Right lobe of liver (tissue), 6 donors: ENCODE measurements at regions not wholly inside any gene's neighbourhood (a gene's known extent, or its start where the extent isn't known, plus 50 kb on each side); places are given as distances from the start of the nearest gene placed in this dataset.
A peak's percentile ranks its signal among the peaks of the same experiment; 100 is the strongest.

Experiments
- ATAC-seq, 4 donors: fragments of 200-7000 bp; cut with Tn5 transposase; one replicate each; pipeline ENCODE4 v1.9.1; 2020; ENCODE audit warnings: mild to moderate bottlenecking in 4 of 4, moderate library complexity in 4 of 4
- DNase-seq, 3 donors: peaks; one replicate each; pipeline ENCODE4 v3.0.0-alpha.2; 2020
- H3K27ac ChIP-seq, 3 donors: fragments of 200-600 bp; one replicate each; pipeline ENCODE4 v1.8.0; 2022
- H3K27me3 ChIP-seq, 2 donors: fragments of 200-600 bp; one replicate each; pipeline ENCODE4 v1.8.0; 2022
- H3K36me3 ChIP-seq, 4 donors: fragments of 200-600 bp; sonication (generic) in 1 of 4; one replicate each; pipeline versions ENCODE4 v1.5.1 to v1.8.0; 2017 to 2022; ENCODE audit warnings: control low read depth in 1 of 4
- H3K4me1 ChIP-seq, 4 donors: fragments of 200-600 bp; sonication (generic) in 1 of 4; one replicate each; pipeline versions ENCODE4 v1.5.1 to v1.8.0; 2017 to 2022; ENCODE audit warnings: control low read depth in 1 of 4
- H3K4me3 ChIP-seq, 3 donors: fragments of 200-600 bp; one replicate each; pipeline ENCODE4 v1.8.0; 2022
- H3K9me3 ChIP-seq, 4 donors: fragments of 200-600 bp; sonication (generic) in 1 of 4; one replicate each; pipeline versions ENCODE4 v1.5.1 to v1.8.0; 2017 to 2022; ENCODE audit warnings: control low read depth in 1 of 4
- POLR2A ChIP-seq: fragments of 450-650 bp; IDR thresholded peaks from one replicate; pipeline ENCODE4 v1.6.1; 2017; ENCODE audit warnings: antibody characterized with exemption, mild to moderate bottlenecking
- WGBS: methylation state at CpG from one replicate; pipeline ENCODE4 v1.1.6; 2018; ENCODE audit warnings: low coverage, low lambda C conversion rate; ENCODE audit not compliant: insufficient coverage; ENCODE audit errors: missing lambda C conversion rate; 5-methylcytosine and 5-hydroxymethylcytosine counted together
- intact Hi-C, 2 donors: fragments of 100-400 bp; cut with DNase I; formaldehyde crosslinking; loops; one replicate each; pipeline versions ENCODE4 v1.11.2 to v1.14.1; 2022
- TF ChIP-seq, protein P1 (sequence below), 4 donors: fragments of 200-600 bp in 3 of 4; fragments of 450-650 bp in 1 of 4; IDR thresholded peaks; one replicate each; pipeline versions ENCODE4 v1.5.1 to v1.8.0; 2016 to 2022; ENCODE audit warnings: antibody characterized with exemption in 4 of 4, mild to moderate bottlenecking in 2 of 4
- donor health status: DM: no; HTN: yes; CAD: no.
- donor health status: DM: no; HTN: no; CAD: no.
- donor health status: DM: no; HTN: no; CAD: no.
- donor health status: DM: no; HTN: yes; CAD: no.
- donor health status: DM: no; HTN: yes; CAD: no.

DNA sequence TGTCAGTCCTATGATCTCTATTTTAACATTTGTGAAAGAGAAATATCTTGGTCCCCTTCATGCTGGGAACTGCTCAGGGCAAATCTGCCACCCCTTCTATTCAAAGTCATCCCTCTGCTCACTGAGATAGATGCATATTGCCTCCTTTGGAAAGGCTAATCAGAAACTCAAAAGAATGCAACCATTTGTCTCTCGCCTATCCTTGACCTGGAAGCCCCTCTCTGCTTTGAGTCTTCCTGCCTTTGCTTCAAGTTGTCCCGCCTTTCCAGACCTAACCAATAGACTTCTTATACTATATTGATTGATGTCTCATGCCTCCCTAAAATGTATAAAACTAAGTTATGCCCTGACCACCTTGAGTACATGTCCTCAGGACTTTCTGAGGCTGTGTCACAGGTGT lies 97.0 kb downstream of the PSAT1 start:
- DNase-seq, result no peak
- TF ChIP-seq, protein P1, sequence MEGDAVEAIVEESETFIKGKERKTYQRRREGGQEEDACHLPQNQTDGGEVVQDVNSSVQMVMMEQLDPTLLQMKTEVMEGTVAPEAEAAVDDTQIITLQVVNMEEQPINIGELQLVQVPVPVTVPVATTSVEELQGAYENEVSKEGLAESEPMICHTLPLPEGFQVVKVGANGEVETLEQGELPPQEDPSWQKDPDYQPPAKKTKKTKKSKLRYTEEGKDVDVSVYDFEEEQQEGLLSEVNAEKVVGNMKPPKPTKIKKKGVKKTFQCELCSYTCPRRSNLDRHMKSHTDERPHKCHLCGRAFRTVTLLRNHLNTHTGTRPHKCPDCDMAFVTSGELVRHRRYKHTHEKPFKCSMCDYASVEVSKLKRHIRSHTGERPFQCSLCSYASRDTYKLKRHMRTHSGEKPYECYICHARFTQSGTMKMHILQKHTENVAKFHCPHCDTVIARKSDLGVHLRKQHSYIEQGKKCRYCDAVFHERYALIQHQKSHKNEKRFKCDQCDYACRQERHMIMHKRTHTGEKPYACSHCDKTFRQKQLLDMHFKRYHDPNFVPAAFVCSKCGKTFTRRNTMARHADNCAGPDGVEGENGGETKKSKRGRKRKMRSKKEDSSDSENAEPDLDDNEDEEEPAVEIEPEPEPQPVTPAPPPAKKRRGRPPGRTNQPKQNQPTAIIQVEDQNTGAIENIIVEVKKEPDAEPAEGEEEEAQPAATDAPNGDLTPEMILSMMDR (IDR thresholded peaks at IDR 0.05), result no peak
- H3K9me3 ChIP-seq, result peaks cover 0 to 5% (median 0%) of the 10 kb centered on the region in 4 donors
- H3K27ac ChIP-seq, result no peak overlapping the region
- no peak for ATAC-seq
- no CpG with 5 or more reads among the region's 2 CpGs for WGBS
- no peak overlapping the region for H3K4me3 ChIP-seq
- no peaks in the 10 kb centered on the region for H3K27me3 ChIP-seq
- no peaks in the 10 kb centered on the region for H3K4me1 ChIP-seq
- intact Hi-C loops, result no loop called here
- no peaks in the 10 kb centered on the region for H3K36me3 ChIP-seq

DNA sequence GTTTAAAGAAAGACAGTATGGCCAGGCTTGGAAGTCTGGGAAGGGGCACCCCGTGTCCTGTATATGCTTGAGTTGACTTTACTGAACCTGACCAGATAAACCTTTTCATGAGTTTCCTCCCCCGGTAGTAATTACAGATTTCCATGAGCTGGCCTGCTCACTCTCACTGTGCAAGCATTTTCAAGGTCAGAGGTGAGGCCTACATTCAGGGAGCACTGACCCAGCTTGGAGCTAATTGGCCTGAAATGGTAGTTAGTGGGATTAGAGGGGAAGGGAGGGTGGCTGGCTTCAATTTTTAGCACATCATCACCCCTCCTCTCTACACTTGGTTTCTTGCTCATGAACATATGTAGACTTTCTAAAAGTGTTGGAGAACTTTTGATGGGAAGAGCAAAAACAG lies 99.2 kb downstream of the PSAT1 start:
- H3K4me1 ChIP-seq, result no peaks in the 10 kb centered on the region
- peaks cover 0 to 5% (median 0%) of the 10 kb centered on the region in 4 donors for H3K9me3 ChIP-seq
- TF ChIP-seq, protein P1 (IDR thresholded peaks at IDR 0.05), result no peak
- TF ChIP-seq POLR2A, result no peak
- DNase-seq (no peak), ATAC-seq (peak in 1 of 4 donors; percentile 22)
- H3K4me3 ChIP-seq, result no peak overlapping the region
- H3K27ac ChIP-seq, result no peak overlapping the region
- no peaks in the 10 kb centered on the region for H3K36me3 ChIP-seq
- no peaks in the 10 kb centered on the region for H3K27me3 ChIP-seq
- intact Hi-C loops, result no loop called here
- 0% methylated on average over 1 of the region's 2 CpGs for WGBS

DNA sequence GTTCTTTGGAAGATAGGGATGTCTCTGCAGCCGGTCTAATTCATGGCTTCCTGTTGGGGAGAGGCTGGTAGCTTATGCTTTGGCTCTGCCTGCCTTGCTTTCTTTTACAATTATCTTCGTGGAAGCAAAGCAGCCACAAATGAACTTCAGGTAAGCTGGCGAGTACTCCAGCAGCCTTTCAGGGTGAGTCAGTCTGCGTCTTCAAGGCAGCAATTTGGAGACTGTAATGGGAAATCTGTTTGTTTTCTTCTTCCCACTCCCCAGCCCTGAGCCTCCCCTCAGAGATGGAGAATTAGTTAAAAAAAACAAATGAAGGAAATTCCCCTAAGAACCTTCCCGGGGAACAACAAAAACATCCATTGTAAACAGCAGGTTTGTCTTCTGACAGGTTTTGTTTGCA lies 100.1 kb downstream of the PSAT1 start:
- Histone ChIP-seq H3K36me3 (no peaks in the 10 kb centered on the region), H3K27me3 (no peaks in the 10 kb centered on the region), H3K4me3 (no peak overlapping the region), H3K9me3 (peaks cover 0 to 5% (median 0%) of the 10 kb centered on the region in 4 donors), H3K27ac (no peak overlapping the region), H3K4me1 (no peaks in the 10 kb centered on the region)
- 70% methylated on average over 5 of the region's 5 CpGs for WGBS
- intact Hi-C loops, result no loop called here
- ATAC-seq (no peak), DNase-seq (no peak)
- TF ChIP-seq, protein P1 (IDR thresholded peaks at IDR 0.05), result no peak
- TF ChIP-seq POLR2A, result no peak

DNA sequence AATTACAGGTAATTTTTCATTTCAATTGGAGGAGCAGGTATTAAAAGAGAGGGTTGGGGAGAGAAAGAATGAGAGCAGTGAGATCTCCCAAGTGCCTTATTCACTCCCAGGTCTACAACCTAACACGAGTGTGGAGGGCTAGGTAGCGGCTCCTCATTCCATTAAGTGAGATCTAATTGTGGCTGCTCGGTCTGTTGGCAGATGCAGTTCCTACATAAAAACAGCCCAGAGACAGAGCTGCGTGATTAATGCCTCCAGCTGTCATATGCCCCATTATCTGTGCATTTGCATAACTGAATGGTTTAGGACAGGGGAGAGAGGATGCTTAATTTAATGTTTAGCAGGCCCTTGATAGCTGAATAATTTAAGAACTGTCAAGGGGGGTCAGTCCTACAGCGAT lies 100.5 kb downstream of the PSAT1 start:
- Histone ChIP-seq H3K4me1 (no peaks in the 10 kb centered on the region), H3K36me3 (no peaks in the 10 kb centered on the region), H3K9me3 (peaks cover 0 to 5% (median 0%) of the 10 kb centered on the region in 4 donors), H3K27me3 (no peaks in the 10 kb centered on the region), H3K4me3 (no peak overlapping the region), H3K27ac (no peak overlapping the region)
- TF ChIP-seq POLR2A, result no peak
- TF ChIP-seq, protein P1 (IDR thresholded peaks at IDR 0.05), result no peak
- DNase-seq (no peak), ATAC-seq (no peak)
- intact Hi-C loops, result no loop called here
- WGBS, result 42% methylated on average over 4 of the region's 5 CpGs

DNA sequence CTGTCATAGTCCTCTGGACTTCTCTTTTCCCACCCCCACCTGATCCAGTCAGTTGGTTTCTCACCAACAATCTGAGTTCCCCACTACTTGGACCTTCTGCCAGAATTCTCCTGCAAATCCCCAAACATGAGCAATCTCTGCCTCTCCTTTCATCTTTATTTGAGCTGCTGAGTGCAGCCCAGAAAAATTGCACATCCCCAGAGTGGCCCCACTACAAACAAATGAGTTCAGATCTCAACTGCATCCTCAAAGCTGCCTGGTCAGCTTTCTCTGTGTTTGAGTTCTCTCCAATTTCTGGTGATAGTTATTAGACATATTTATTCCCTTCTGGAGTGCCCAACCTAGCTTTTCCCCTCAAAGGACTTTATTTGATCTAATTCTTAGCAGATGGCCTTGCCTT lies 102.2 kb downstream of the PSAT1 start:
- H3K36me3 ChIP-seq, result no peaks in the 10 kb centered on the region
- TF ChIP-seq, protein P1 (IDR thresholded peaks at IDR 0.05), result no peak
- TF ChIP-seq POLR2A, result no peak
- H3K9me3 ChIP-seq, result peaks cover 0 to 5% (median 0%) of the 10 kb centered on the region in 4 donors
- no peak overlapping the region for H3K4me3 ChIP-seq
- intact Hi-C loops, result no loop called here
- no peaks in the 10 kb centered on the region for H3K27me3 ChIP-seq
- H3K4me1 ChIP-seq, result no peaks in the 10 kb centered on the region
- H3K27ac ChIP-seq, result no peak overlapping the region
- ATAC-seq, result no peak
- no peak for DNase-seq
